Progenitor cell of endocrine pancreas (in vitro differentiated cells): ENCODE measurements at regions not wholly inside any gene's neighbourhood (a gene's known extent, or its start where the extent isn't known, plus 50 kb on each side); places are given as distances from the start of the nearest gene placed in this dataset.

Experiments used
- DNase-seq: peaks from one replicate; pipeline ENCODE4 v3.0.0; 2021; ENCODE audit warnings: low spot score; ENCODE audit not compliant: unreplicated experiment
- H3K27ac Mint-ChIP-seq: 2 replicates; pipeline ENCODE4 v1.8.0; 2021; ENCODE audit warnings: mild to moderate bottlenecking, moderate library complexity, mixed read lengths
- H3K27me3 Mint-ChIP-seq: 2 replicates; pipeline ENCODE4 v1.8.0; 2021; ENCODE audit warnings: mixed read lengths
- H3K36me3 Mint-ChIP-seq: 2 replicates; pipeline ENCODE4 v1.8.0; 2022; ENCODE audit warnings: mixed read lengths; ENCODE audit not compliant: insufficient read depth
- H3K4me1 Mint-ChIP-seq: 2 replicates; pipeline ENCODE4 v1.8.0; 2021; ENCODE audit warnings: low read depth, mixed read lengths
- H3K4me3 Mint-ChIP-seq: 2 replicates; pipeline ENCODE4 v1.8.0; 2021; ENCODE audit warnings: low read depth, mild to moderate bottlenecking, moderate library complexity, mixed read lengths
- H3K9me3 Mint-ChIP-seq: 2 replicates; pipeline ENCODE4 v1.8.0; 2021; ENCODE audit warnings: low read depth, mixed read lengths
- TF ChIP-seq, protein P1 (sequence below): fragments of 200-600 bp; sonication (generic); IDR thresholded peaks from one replicate; pipeline ENCODE4 v1.5.0; 2021; ENCODE audit warnings: antibody characterized with exemption, mild to moderate bottlenecking; ENCODE audit not compliant: unreplicated experiment

DNA sequence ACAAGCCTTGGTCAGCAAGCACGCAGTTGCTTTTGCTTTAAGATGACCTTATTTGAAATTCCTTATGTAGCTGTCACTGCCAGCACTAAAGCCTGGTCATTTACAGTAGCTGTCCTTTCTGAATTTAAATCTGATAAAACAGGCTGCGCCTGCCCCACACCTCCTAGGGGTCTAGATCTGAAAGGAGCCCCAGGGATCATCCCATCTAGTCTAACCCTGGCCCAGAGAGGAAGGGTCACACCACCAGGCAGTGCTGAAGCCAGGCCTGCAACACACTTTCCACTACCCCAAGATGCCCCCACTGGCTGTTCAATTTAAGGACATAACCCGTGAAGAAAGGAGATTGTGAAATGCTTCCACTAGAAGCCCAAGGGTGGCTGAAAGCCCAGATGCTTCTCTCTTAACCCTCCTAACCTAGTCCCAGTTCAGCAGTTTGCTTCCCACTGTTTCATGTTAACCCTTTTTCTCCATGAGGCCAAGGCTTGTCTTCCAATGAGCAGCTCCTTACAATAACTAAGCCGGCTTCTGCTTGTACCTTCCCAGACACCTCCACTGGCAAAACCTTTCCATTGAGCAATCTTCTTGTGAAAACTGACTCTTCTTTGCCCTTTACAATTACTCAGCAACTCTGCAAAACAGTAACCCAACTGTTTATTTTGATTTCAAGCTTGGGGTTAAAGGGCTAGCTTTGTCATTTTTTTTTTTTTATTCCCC is 198.9 kb upstream of the LPP start:
- TF ChIP-seq, protein P1, sequence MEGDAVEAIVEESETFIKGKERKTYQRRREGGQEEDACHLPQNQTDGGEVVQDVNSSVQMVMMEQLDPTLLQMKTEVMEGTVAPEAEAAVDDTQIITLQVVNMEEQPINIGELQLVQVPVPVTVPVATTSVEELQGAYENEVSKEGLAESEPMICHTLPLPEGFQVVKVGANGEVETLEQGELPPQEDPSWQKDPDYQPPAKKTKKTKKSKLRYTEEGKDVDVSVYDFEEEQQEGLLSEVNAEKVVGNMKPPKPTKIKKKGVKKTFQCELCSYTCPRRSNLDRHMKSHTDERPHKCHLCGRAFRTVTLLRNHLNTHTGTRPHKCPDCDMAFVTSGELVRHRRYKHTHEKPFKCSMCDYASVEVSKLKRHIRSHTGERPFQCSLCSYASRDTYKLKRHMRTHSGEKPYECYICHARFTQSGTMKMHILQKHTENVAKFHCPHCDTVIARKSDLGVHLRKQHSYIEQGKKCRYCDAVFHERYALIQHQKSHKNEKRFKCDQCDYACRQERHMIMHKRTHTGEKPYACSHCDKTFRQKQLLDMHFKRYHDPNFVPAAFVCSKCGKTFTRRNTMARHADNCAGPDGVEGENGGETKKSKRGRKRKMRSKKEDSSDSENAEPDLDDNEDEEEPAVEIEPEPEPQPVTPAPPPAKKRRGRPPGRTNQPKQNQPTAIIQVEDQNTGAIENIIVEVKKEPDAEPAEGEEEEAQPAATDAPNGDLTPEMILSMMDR, result no peak
- H3K36me3 Mint-ChIP-seq, result no peaks in the 10 kb centered on the region
- H3K9me3 Mint-ChIP-seq, result no peaks in the 10 kb centered on the region
- peaks cover 18% of the 10 kb centered on the region for H3K27me3 Mint-ChIP-seq
- H3K4me3 Mint-ChIP-seq, result no peak overlapping the region
- no peak overlapping the region for H3K27ac Mint-ChIP-seq
- no peaks in the 10 kb centered on the region for H3K4me1 Mint-ChIP-seq
- DNase-seq, result no peak

- no peak overlapping the region for H3K27ac Mint-ChIP-seq
- H3K4me1 Mint-ChIP-seq, result no peaks in the 10 kb centered on the region
- H3K4me3 Mint-ChIP-seq, result no peak overlapping the region
- DNase-seq, result no peak
- H3K27me3 Mint-ChIP-seq, result peaks cover 17% of the 10 kb centered on the region
- no peaks in the 10 kb centered on the region for H3K9me3 Mint-ChIP-seq
- H3K36me3 Mint-ChIP-seq, result no peaks in the 10 kb centered on the region
- TF ChIP-seq, protein P1, result no peak
Observed at GRCh38 chr3:187955587-187955952, 198.4 kb upstream of the LPP start.

DNA sequence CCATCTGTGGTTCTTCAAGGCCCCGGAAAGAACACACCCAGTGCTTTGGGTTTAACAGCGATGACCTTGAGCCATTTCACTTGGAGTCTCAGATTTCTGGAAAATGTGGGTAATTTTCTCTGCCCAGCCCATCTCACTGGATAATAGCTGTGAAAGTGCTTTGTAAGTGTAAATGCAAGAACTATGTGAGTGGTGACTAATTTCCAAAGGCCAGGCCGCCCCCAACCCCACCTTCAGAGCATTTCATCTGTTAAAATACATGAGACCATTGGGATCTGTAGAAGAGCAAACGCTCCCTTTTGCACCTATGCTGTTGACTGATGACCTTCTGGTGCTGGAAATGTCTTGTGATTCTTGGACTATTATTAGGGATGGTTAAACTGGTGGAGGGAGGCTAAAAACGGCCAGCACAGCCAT is 196.8 kb upstream of the LPP start:
- H3K4me1 Mint-ChIP-seq, result no peaks in the 10 kb centered on the region
- DNase-seq, result no peak
- H3K9me3 Mint-ChIP-seq, result no peaks in the 10 kb centered on the region
- H3K27me3 Mint-ChIP-seq, result peaks cover 12% of the 10 kb centered on the region
- TF ChIP-seq, protein P1, result no peak
- H3K36me3 Mint-ChIP-seq, result no peaks in the 10 kb centered on the region
- no peak overlapping the region for H3K4me3 Mint-ChIP-seq
- H3K27ac Mint-ChIP-seq, result no peak overlapping the region

GRCh38 chr3:187957582-187957981 is 196.4 kb upstream of the LPP start:
- H3K9me3 Mint-ChIP-seq, result no peaks in the 10 kb centered on the region
- H3K27ac Mint-ChIP-seq, result no peak overlapping the region
- H3K4me3 Mint-ChIP-seq, result no peak overlapping the region
- TF ChIP-seq, protein P1, result no peak
- no peak for DNase-seq
- H3K4me1 Mint-ChIP-seq, result no peaks in the 10 kb centered on the region
- peaks cover 12% of the 10 kb centered on the region for H3K27me3 Mint-ChIP-seq
- no peaks in the 10 kb centered on the region for H3K36me3 Mint-ChIP-seq

- TF ChIP-seq, protein P1, result no peak
- no peaks in the 10 kb centered on the region for H3K36me3 Mint-ChIP-seq
- DNase-seq, result no peak
- no peaks in the 10 kb centered on the region for H3K4me1 Mint-ChIP-seq
- no peak overlapping the region for H3K4me3 Mint-ChIP-seq
- H3K9me3 Mint-ChIP-seq, result no peaks in the 10 kb centered on the region
- peaks cover 12% of the 10 kb centered on the region for H3K27me3 Mint-ChIP-seq
- no peak overlapping the region for H3K27ac Mint-ChIP-seq
Observed at GRCh38 chr3:187958432-187959003, 195.4 kb upstream of the LPP start.
